Activated naive CD4-positive, alpha-beta T cell treated with anti-CD3 and anti-CD28 coated beads, Interleukin-2, amount 50 U/mL, for 24 hours (primary cell): ENCODE measurements at regions not wholly inside any gene's neighbourhood (a gene's known extent, or its start where the extent isn't known, plus 50 kb on each side); places are given as distances from the start of the nearest gene placed in this dataset.

Source experiments
- H3K27ac Mint-ChIP-seq: one replicate; pipeline ENCODE4 v1.8.0; 2021; ENCODE audit warnings: mild to moderate bottlenecking, mixed read lengths
- H3K27me3 Mint-ChIP-seq: one replicate; pipeline ENCODE4 v1.8.0; 2021; ENCODE audit warnings: mixed read lengths
- H3K36me3 Mint-ChIP-seq: one replicate; pipeline ENCODE4 v1.8.0; 2021; ENCODE audit warnings: mixed read lengths
- H3K4me1 Mint-ChIP-seq: one replicate; pipeline ENCODE4 v1.8.0; 2021; ENCODE audit warnings: mixed read lengths
- H3K4me3 Mint-ChIP-seq: one replicate; pipeline ENCODE4 v1.8.0; 2021; ENCODE audit warnings: mild to moderate bottlenecking, mixed read lengths
- H3K9me3 Mint-ChIP-seq: one replicate; pipeline ENCODE4 v1.8.0; 2021; ENCODE audit warnings: mixed read lengths

DNA sequence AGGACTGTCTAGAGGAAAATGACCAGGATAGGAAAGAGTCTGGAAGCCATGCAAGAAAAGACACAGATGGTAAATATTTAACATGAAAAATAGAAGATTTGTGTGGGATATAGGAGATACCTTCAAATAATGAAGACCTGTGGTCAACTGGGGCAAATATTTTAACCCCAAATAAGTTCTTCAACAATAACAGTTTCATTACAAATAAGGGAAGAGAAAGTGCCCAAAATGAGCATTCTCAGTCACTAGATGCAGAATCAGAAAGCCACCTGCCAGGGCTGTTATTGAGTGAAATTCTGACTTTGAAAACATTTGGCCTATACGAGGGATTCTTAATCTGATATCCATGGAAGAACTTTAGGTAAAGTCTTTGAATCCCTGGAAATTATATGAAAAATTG is 231.2 kb upstream of the PLEKHG7 start:
- peaks cover 61% of the 10 kb centered on the region for H3K4me1 Mint-ChIP-seq
- H3K27me3 Mint-ChIP-seq: no peaks in the 10 kb centered on the region
- peak overlapping the region; percentile 98 for H3K27ac Mint-ChIP-seq
- H3K4me3 Mint-ChIP-seq: no peak overlapping the region
- H3K36me3 Mint-ChIP-seq: no peaks in the 10 kb centered on the region
- H3K9me3 Mint-ChIP-seq: no peaks in the 10 kb centered on the region

DNA sequence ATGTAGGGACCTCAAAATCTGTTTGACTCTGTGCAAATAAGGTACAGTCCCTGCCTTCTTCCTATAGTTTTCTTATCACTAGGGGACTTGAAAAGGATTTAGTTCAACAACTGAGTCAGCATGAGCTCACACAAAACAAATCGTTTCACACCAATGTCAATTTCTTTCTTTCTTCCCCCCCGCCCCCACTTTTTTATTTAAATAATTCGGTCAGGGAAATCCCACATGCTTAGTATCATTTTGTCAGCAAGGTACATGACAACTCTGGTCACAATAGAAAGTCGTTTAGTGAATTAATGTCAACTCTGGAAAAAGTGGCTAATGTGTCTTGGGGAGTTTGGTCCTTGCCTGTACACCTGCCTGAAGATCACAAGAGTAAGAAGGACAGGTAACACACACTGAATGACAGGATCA is 232.2 kb upstream of the PLEKHG7 start:
- H3K27ac Mint-ChIP-seq: peak overlapping the region; percentile 98
- H3K27me3 Mint-ChIP-seq: no peaks in the 10 kb centered on the region
- H3K9me3 Mint-ChIP-seq: peaks cover 5% of the 10 kb centered on the region
- H3K4me1 Mint-ChIP-seq: peaks cover 70% of the 10 kb centered on the region
- H3K36me3 Mint-ChIP-seq: peaks cover 4% of the 10 kb centered on the region
- H3K4me3 Mint-ChIP-seq: peak overlapping the region; percentile 51

DNA sequence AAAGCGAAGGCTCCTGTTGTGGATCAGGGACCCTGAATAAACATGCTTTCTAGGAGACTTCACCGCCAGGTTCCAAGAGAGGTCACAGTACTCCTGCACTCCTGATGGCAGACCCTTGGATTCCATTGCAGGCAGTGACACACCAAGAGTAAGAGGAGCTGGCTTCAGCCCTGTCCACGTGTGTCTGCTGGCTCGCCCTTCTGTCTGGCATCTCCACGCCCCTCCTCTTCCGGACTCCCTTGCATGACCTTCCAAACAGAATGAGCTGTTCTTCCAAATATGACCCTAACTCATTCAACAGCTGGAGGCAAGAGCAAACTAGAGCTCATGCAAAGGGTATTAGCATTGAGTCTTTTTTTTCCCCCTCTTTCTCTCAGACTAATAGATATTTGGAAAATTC is 233.0 kb upstream of the PLEKHG7 start:
- H3K4me1 Mint-ChIP-seq: peaks cover 75% of the 10 kb centered on the region
- peaks cover 5% of the 10 kb centered on the region for H3K9me3 Mint-ChIP-seq
- H3K27me3 Mint-ChIP-seq: no peaks in the 10 kb centered on the region

DNA sequence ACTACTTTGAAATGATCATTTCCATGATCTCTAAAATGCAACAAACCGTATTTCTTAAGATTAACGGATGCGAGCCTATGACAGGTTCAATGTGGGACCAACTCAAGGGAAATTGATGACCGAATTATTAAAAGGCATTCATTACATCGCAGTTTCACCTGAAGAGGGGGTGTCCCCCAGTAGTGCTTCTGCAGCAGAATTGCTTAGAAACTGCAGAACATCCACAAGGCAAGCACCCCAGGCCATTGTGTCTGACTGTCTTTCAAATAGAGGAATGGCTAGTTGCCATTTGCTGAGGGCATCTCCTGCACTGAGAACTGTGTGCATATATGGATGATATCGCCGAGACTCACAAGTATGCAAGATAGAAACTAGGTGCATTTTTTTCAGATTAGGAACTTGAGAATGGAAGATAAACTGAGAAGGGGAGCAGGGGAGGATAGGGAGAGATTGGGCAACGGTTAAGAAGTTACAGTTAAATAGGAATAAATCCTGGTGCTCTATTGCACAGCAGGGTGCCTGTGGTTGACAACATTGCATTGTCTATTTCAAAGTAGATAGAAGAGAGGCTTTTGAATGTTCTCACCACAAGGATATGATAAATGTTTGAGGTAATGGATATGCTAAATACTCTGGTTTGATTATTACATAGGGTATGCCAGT is 234.3 kb upstream of the PLEKHG7 start:
- Mint-ChIP-seq H3K36me3 (peaks cover 4% of the 10 kb centered on the region), H3K4me3 (no peak overlapping the region), H3K9me3 (peaks cover 5% of the 10 kb centered on the region), H3K4me1 (peaks cover 77% of the 10 kb centered on the region), H3K27ac (peak overlapping the region; percentile 43), H3K27me3 (no peaks in the 10 kb centered on the region)

More for the DNA sequence above, 233.0 kb upstream of the PLEKHG7 start:
- peak overlapping the region; percentile 98 for H3K27ac Mint-ChIP-seq
- H3K36me3 Mint-ChIP-seq: peaks cover 4% of the 10 kb centered on the region
- H3K4me3 Mint-ChIP-seq: peak overlapping the region; percentile 51

DNA sequence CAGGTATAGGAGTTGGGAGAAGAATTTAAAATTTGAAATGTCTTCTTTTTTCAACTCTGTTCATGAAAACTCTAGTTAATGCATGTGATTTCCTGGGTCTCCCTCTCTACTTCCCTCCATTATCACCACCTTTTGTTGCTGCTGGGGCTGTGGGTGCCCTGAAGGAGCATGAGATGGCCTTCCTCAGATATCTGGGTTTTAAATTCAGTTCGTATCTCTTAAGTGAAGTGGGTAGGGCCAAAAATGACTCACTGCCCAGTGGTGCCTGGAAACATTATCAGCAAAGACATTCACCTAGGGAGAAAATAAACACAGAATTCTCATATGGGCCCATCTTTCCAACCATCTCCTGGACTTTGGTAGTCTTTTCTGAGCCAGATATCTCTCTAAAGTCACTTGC is 234.9 kb upstream of the PLEKHG7 start:
- H3K27ac Mint-ChIP-seq: peak overlapping the region; percentile 87
- peaks cover 77% of the 10 kb centered on the region for H3K4me1 Mint-ChIP-seq
- H3K4me3 Mint-ChIP-seq: no peak overlapping the region
- no peaks in the 10 kb centered on the region for H3K27me3 Mint-ChIP-seq
- peaks cover 4% of the 10 kb centered on the region for H3K36me3 Mint-ChIP-seq
- peaks cover 5% of the 10 kb centered on the region for H3K9me3 Mint-ChIP-seq

DNA sequence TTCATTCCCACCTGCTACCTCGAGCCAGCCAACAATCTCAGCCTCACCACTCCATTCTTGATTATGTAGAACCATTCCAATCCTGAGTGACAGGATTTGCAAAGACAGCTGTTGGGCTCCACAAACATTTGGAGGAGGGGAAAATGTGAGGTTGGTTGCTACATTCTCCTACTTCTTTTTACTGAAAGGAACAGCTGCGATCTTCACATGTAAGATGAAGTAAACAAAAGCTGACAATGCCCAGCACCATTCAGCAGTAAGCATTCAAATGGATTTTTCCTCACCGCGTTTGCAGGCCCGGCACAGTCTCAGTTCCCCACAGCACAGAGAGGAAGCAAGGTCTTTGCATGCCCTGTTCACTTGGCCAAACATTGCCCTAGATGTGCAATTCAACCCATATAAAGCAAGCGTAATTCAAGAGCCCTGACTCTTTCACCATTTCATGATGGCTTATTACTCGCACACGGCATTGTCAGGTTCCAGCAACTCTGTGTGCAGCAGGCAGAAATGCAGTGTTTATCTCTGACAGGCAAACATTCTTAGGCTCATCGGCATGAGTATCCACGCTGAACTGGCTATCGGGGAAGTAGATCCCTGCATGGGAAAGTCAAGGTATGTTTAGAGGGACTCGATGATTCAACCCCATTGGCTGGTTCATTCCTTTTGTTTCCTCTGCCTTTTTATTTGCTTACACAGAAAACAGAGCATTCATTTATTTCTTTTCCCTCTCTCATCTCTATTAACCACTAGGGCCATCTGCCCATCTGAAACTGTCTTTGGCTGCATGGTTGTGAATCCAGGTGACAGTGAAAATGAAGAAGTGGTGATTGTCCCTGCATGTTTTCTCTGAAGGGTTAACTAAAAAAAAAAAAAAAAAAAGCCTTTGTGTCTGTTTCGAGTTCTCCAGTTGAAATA is 236.1 kb upstream of the PLEKHG7 start:
- Mint-ChIP-seq H3K4me1 (peaks cover 87% of the 10 kb centered on the region), H3K36me3 (peaks cover 4% of the 10 kb centered on the region), H3K27ac (peak overlapping the region; percentile 87), H3K4me3 (no peak overlapping the region), H3K27me3 (no peaks in the 10 kb centered on the region), H3K9me3 (peaks cover 5% of the 10 kb centered on the region)

DNA sequence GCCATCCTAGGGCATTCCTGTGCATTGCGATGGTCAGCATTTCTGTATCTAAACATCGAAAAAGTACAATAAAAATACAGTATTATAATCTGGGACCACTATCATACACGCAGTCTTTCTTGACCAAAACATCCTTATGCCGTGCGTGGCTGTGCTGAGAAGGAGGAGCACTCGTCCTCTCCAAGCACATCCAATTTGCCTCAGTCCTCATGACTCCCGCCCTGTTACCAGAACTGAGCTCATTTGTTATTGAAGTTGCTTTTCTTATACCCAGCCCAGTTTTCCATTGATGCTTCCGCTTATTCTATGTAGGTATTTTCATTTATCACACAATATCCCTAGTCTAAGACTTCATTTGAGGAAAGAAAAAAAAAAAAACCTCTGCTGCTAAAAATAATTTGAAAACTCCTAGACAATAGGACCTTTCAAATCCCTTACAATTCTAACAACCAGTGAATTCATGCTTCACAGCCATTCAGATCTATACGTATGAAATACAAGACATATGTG is 236.9 kb upstream of the PLEKHG7 start:
- H3K9me3 Mint-ChIP-seq: peaks cover 5% of the 10 kb centered on the region
- H3K27me3 Mint-ChIP-seq: no peaks in the 10 kb centered on the region
- H3K36me3 Mint-ChIP-seq: peaks cover 4% of the 10 kb centered on the region
- H3K4me3 Mint-ChIP-seq: no peak overlapping the region
- peaks cover 87% of the 10 kb centered on the region for H3K4me1 Mint-ChIP-seq
- H3K27ac Mint-ChIP-seq: no peak overlapping the region

DNA sequence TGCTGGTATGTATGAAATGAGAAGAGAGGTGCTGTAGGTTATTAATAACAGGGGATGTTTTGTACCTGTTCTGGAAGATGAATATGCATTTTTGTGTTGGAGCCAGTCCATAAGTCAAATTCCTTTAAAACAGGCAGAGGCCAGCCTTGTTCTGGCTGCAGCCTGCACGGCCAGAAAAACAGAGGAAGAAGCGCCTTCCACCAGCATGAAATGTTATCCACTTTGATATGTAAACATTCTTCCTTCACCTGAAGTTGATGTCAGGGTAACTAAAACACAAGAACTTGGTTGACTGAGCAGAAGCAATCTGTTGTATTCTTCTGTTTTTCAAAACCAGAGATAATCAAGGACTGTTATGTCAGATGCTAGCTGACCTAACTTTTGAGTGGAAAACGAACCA is 237.9 kb upstream of the PLEKHG7 start:
- H3K4me3 Mint-ChIP-seq: no peak overlapping the region
- H3K27me3 Mint-ChIP-seq: no peaks in the 10 kb centered on the region
- H3K27ac Mint-ChIP-seq: no peak overlapping the region
- H3K9me3 Mint-ChIP-seq: peaks cover 5% of the 10 kb centered on the region
- peaks cover 4% of the 10 kb centered on the region for H3K36me3 Mint-ChIP-seq
- peaks cover 85% of the 10 kb centered on the region for H3K4me1 Mint-ChIP-seq

DNA sequence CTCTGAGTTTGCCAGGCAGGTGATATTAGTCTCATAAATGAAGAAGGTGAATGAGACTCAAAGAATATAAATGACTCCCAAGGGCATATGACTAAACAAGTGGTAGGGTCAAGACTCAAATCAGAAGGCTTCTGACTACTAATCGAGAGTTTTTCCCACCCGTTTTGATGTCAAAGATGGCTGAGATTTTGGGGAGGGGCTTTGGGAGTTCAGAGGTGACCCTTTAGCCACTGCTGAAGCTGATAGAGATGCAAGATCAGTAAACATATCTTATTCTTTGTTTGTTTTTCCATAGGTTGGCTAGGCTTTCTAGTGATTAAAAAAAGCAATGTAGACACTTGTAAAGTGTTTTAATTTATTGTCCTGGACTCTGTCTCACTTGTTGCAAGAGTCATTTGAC is 239.6 kb upstream of the PLEKHG7 start:
- H3K9me3 Mint-ChIP-seq: peaks cover 5% of the 10 kb centered on the region
- H3K4me1 Mint-ChIP-seq: peaks cover 76% of the 10 kb centered on the region
- H3K36me3 Mint-ChIP-seq: peaks cover 8% of the 10 kb centered on the region
- H3K27ac Mint-ChIP-seq: no peak overlapping the region
- no peak overlapping the region for H3K4me3 Mint-ChIP-seq
- H3K27me3 Mint-ChIP-seq: no peaks in the 10 kb centered on the region

DNA sequence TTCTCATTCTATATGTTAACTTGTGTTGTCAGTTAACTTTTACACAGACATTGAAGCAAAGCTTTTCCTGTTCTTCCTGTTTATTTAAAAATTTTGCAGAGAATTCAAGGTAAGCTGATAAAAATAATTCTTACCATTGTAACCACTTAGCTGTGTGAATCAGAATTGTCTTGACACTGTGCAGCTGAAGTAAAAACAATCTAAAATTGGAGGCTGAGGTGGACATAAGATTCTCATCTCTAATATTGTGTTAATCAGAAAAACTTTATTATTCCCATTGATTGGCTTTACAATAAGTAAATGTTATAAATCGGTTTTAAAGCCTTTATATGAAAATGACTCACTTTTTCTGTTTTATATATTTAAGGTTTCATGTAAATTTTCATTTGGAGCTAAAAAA is 240.3 kb upstream of the PLEKHG7 start:
- H3K27ac Mint-ChIP-seq: no peak overlapping the region
- H3K4me3 Mint-ChIP-seq: no peak overlapping the region
- peaks cover 8% of the 10 kb centered on the region for H3K36me3 Mint-ChIP-seq
- H3K9me3 Mint-ChIP-seq: peaks cover 5% of the 10 kb centered on the region
- H3K27me3 Mint-ChIP-seq: no peaks in the 10 kb centered on the region
- peaks cover 76% of the 10 kb centered on the region for H3K4me1 Mint-ChIP-seq

DNA sequence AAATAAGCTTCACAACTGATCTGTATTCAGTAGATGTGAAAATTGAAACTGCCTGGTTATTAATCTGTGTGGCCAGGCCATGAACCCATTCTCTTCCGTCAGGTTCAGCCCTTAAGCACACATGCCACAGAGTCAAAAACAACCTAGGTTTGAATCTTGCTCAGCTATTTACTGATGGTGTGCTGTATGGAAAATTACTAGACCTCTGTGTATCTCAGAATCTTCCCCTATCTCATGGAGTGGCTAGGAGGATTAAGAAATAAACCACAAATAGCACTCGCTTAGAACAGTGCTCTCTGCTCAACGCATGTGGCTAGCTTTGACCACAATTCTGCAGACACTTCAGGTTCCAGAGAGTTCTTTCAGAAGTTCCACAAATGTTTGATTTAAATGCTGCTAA is 240.7 kb upstream of the PLEKHG7 start:
- peaks cover 75% of the 10 kb centered on the region for H3K4me1 Mint-ChIP-seq
- no peaks in the 10 kb centered on the region for H3K27me3 Mint-ChIP-seq
- H3K27ac Mint-ChIP-seq: peak overlapping the region; percentile 64
- peaks cover 8% of the 10 kb centered on the region for H3K36me3 Mint-ChIP-seq
- no peak overlapping the region for H3K4me3 Mint-ChIP-seq
- H3K9me3 Mint-ChIP-seq: peaks cover 5% of the 10 kb centered on the region

DNA sequence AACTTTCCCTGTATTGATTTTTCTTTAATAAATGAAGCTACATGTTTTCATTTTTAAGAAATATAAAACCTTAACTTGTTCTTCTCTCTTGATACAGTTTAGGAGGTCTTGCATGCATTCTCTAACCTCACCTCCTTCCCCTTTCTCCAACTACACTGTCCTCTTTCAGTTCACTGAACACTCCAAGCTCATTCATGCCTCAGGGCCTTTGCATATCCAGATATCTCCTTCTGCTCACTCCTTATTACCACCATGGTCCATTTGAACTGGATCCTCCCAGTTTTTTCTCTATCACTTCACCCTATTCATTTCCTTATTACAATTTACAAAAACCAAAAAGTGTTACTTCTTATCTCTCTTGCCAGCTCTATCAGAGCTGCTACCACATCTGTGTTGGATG is 242.9 kb upstream of the PLEKHG7 start:
- Mint-ChIP-seq H3K27me3 (no peaks in the 10 kb centered on the region), H3K9me3 (peaks cover 14% of the 10 kb centered on the region), H3K27ac (no peak overlapping the region), H3K4me3 (no peak overlapping the region), H3K36me3 (peaks cover 3% of the 10 kb centered on the region), H3K4me1 (peaks cover 59% of the 10 kb centered on the region)

DNA sequence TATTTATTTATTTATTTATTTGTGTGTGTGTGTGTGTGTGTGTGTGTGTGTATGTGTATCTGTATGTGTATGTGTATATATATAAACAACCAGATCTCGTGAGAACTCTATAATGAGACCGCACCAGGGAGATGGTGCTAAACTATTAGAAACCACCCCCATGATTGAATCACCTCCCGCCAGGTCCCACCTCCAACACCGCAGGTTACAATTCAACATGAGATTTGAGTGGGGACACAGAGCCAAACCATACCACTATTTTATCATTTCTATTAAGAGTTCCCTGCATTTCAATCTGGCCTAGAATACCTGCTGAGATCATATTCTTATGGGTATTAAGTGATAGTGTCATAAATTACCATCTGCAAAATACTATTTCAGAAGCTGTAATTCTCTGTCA is 243.8 kb upstream of the PLEKHG7 start:
- no peak overlapping the region for H3K27ac Mint-ChIP-seq
- no peak overlapping the region for H3K4me3 Mint-ChIP-seq
- peaks cover 3% of the 10 kb centered on the region for H3K36me3 Mint-ChIP-seq
- peaks cover 57% of the 10 kb centered on the region for H3K4me1 Mint-ChIP-seq
- no peaks in the 10 kb centered on the region for H3K27me3 Mint-ChIP-seq
- H3K9me3 Mint-ChIP-seq: peaks cover 22% of the 10 kb centered on the region

DNA sequence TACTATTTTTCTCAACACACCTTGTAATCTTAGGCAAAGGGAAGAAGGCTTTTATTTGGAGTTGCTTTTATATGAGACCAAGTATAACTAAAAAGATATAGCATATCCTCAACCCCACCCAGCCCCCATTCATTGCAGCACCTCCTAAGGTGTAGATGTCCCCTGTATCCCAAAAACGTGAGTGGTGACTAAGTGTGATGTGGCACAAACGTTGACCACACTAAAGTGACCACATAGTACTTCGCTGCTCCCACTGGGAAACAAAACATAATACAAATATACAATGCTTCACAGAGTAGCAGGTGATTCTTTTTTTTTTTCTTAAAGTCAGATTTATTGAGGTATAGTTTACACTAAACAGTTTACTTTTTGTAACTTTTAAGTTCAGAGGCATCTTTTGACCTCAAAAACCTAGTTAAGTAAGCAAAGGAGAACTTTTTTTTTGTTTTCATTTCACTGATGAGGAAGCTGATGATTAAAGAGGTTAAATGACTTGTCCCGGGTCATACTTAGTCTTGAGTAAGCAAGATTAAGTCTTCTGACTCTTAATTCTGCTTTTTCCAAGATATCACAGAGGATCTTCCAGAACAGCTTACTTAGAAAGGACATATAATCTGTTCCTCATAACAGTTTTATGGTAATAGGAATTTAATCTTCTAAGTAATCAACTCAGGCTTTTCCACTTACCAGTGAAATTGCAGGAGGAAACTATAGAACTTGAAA is 245.2 kb upstream of the PLEKHG7 start:
- Mint-ChIP-seq H3K4me3 (no peak overlapping the region), H3K27me3 (no peaks in the 10 kb centered on the region), H3K27ac (no peak overlapping the region), H3K4me1 (peaks cover 59% of the 10 kb centered on the region), H3K36me3 (peaks cover 3% of the 10 kb centered on the region), H3K9me3 (peaks cover 27% of the 10 kb centered on the region)

DNA sequence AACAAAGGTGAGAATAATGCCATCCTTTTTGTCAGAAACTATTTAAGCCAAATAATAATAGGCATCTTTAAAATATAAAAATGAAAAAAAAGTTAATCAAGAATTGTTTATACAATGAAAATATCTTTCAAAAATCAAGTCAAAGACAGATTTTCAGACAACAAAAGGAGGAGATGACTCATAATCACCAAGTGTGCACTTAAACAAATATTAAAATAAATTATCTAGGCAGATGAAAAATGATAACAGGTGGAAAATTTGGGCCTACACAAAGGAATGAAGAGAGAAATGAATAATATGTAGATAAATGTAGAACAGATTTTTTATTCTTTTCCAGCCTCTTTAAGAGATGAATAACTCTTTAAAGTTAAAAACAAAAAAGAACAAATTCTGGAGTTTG is 250.0 kb upstream of the PLEKHG7 start:
- H3K27me3 Mint-ChIP-seq: no peaks in the 10 kb centered on the region
- peak overlapping the region; percentile 93 for H3K27ac Mint-ChIP-seq
- H3K4me1 Mint-ChIP-seq: peaks cover 47% of the 10 kb centered on the region
- peaks cover 4% of the 10 kb centered on the region for H3K36me3 Mint-ChIP-seq
- H3K9me3 Mint-ChIP-seq: peaks cover 44% of the 10 kb centered on the region
- H3K4me3 Mint-ChIP-seq: peak overlapping the region; percentile 36
